GM12878 (cell line): ENCODE measurements at regions not wholly inside any gene's neighbourhood (a gene's known extent, or its start where the extent isn't known, plus 50 kb on each side); places are given as distances from the start of the nearest gene placed in this dataset.

Source experiments
- CBFB ChIP-seq: IDR thresholded peaks from 2 replicates; pipeline ENCODE4 v1.6.1; 2016; ENCODE audit warnings: antibody characterized with exemption, low read depth
- CEBPB ChIP-seq, 2 experiments: fragments of 150-350 bp in 1 of 2; IDR thresholded peaks; 2 replicates each; pipeline ENCODE4 v1.6.1; 2012 to 2014; ENCODE audit warnings: low read depth in 2 of 2, low read length in 2 of 2, borderline replicate concordance in 1 of 2, inconsistent platforms in 1 of 2
- CREM ChIP-seq: IDR thresholded peaks from 2 replicates; pipeline ENCODE4 v1.6.1; 2014; ENCODE audit warnings: antibody characterized with exemption, low read depth
- CTCF ChIP-seq, 3 experiments: IDR thresholded peaks in 2 of 3; conservative IDR thresholded peaks in 1 of 3; 2 replicates each; pipeline ENCODE4 v1.5.1; 2011; ENCODE audit warnings: low read depth in 3 of 3, low read length in 3 of 3, mild to moderate bottlenecking in 3 of 3, control low read depth in 2 of 3, moderate library complexity in 2 of 3, inconsistent platforms in 1 of 3, mixed read lengths in 1 of 3; ENCODE audit not compliant: control insufficient read depth in 2 of 3, insufficient read depth in 1 of 3; ENCODE audit errors: extremely low read depth in 1 of 3
- CUX1 ChIP-seq: IDR thresholded peaks from 2 replicates; pipeline ENCODE4 v1.6.1; 2012; ENCODE audit warnings: improper control_type of control experiment, low read depth, low read length; ENCODE audit not compliant: insufficient replicate concordance
- FOXM1 ChIP-seq: IDR thresholded peaks from 2 replicates; pipeline ENCODE4 v1.6.1; 2012; ENCODE audit warnings: low read depth, mild to moderate bottlenecking, inconsistent platforms, low read length, moderate library complexity
- JUNB ChIP-seq: IDR thresholded peaks from 2 replicates; pipeline ENCODE4 v1.6.1; 2016; ENCODE audit warnings: antibody characterized with exemption, mild to moderate bottlenecking
- MEF2A ChIP-seq: IDR thresholded peaks from 2 replicates; pipeline ENCODE4 v1.6.1; 2011; ENCODE audit warnings: low read depth, mild to moderate bottlenecking, low read length, moderate library complexity; ENCODE audit not compliant: insufficient read depth
- MXI1 ChIP-seq: fragments of 150-350 bp; IDR thresholded peaks from 2 replicates; pipeline ENCODE4 v1.6.1; 2011; ENCODE audit warnings: low read depth, mild to moderate bottlenecking, inconsistent platforms, low read length, improper control_type of control experiment
- PBX3 ChIP-seq: IDR thresholded peaks from 2 replicates; pipeline ENCODE4 v1.6.1; 2011; ENCODE audit warnings: mild to moderate bottlenecking, low read depth, low read length, moderate library complexity; ENCODE audit not compliant: insufficient replicate concordance
- POLR2A ChIP-seq: IDR thresholded peaks from 2 replicates; pipeline ENCODE4 v1.6.1; 2011; ENCODE audit warnings: low read depth, mild to moderate bottlenecking, low read length
- POLR2AphosphoS5 ChIP-seq: IDR thresholded peaks from 2 replicates; pipeline ENCODE4 v1.6.1; 2011; ENCODE audit warnings: mild to moderate bottlenecking, low read length, inconsistent platforms
- POU2F2 ChIP-seq: IDR thresholded peaks from 3 replicates; pipeline ENCODE4 v1.6.1; 2011; ENCODE audit warnings: low read depth, mild to moderate bottlenecking, low read length, borderline replicate concordance
- RB1 ChIP-seq: fragments of 450-650 bp; formaldehyde crosslinking; IDR thresholded peaks from 2 replicates; pipeline ENCODE4 v1.6.1; 2017; ENCODE audit warnings: mild to moderate bottlenecking, borderline replicate concordance

GRCh38 chr20:39503902-39504709 lies 542.0 kb downstream of the DHX35 start:
- TF ChIP-seq CEBPB (IDR thresholded peaks at IDR 0.05; ENCODE audit: borderline replicate concordance in 1 of 2, low read depth in 2 of 2, low read length in 2 of 2) (no peak), CUX1 (no peak), CTCF (IDR thresholded peaks at IDR 0.05 in 2 of 3, conservative IDR thresholded peaks at IDR 0.05 in 1 of 3; ENCODE audit: control insufficient read depth in 2 of 3, extremely low read depth in 1 of 3, insufficient read depth in 1 of 3, low read depth in 3 of 3, low read length in 3 of 3) (no peak), RB1 (no peak), POLR2A (no peak), MXI1 (no peak), PBX3 (no peak), CBFB (no peak), POLR2AphosphoS5 (no peak), CREM (no peak), MEF2A (no peak), POU2F2 (no peak), FOXM1 (no peak), JUNB (no peak)
